GM12872 (cell line): ENCODE measurements at regions not wholly inside any gene's neighbourhood (a gene's known extent, or its start where the extent isn't known, plus 50 kb on each side); places are given as distances from the start of the nearest gene placed in this dataset.

Experiments used
- CTCF ChIP-seq: IDR thresholded peaks from 3 replicates; pipeline ENCODE4 v1.5.1; 2011; ENCODE audit warnings: low read depth, mild to moderate bottlenecking, low read length, moderate library complexity; ENCODE audit not compliant: insufficient read depth

- TF ChIP-seq CTCF, result no peak
These were observed 724.9 kb upstream of the EDIL3 start for GRCh38 chr5:85109616-85110015.

DNA sequence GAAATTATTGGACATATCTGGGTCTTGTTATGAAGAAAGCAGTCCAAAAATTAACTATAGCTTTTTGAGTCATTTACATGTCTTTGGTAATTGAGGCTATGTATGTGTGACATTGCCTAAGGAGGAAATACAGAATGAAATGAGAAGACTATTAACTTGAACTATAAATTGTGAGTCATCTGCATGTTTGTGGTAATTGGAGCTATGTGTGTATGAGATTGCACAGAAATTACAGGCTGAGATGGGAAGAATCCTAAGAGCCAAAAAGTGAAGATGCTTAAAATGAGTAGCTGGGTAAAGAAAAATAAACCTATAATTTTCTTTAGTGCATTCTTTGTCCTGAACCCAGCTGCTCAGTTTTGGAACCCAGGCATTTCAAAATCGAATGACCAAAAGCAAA lies 747.6 kb upstream of the EDIL3 start:
- no peak for TF ChIP-seq CTCF

DNA sequence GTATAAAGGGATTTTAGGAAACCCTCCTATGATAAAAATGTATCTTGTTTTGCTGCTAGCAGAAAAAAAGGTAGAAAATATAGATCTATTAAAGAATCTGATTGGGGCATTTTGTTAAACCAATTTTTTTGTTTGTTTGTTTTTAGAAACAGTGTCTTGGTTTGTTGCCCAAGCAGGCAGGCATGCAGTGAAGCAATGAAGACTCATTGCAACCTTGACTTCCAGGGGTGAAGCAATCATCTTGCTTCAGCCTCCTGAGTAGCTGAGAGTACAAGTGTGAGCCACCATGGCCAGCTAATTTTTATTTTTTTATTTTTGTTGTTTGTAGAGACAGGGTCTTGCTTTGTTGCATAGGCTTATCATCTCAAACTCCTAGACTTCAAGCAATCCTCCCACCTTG lies 755.8 kb upstream of the EDIL3 start:
- TF ChIP-seq CTCF, result no peak

DNA sequence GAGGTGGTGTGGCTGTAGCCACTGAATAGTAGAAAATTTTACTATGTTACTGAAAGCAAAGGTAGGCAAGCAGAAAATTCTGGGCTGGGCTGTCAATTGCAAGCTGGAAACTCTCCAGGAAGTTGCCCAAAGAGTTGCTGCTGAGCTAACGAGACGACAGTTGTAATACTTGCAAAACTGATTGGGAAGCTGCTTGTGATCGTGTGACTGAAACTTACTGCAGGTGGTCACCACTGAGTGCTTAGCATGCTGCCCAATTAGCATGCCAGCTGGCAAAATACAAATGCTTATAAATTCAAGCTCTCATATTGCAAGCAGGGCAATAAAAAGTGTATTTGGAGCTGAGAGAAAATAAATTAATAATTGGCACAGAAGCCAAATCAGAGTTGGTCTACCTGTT lies 758.5 kb upstream of the EDIL3 start:
- TF ChIP-seq CTCF, result no peak

DNA sequence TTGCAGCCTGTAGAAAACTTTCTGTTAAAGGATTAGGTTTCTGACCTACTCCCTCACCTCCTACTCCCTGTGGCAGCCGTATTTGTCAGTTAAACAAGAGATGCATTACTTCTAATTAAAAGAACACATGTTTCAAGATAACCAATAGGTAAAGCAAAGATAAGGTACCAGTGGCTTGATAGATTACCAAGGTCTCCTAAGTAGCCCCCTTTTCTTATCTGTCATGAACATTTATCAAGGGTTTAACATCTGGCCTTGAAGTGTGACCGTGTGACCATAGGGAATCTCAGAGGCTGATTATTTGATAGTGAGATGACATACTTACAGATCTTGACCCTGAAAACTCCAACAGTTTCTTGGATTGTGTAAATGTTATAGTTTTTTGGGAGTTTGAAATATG lies 764.0 kb upstream of the EDIL3 start:
- no peak for TF ChIP-seq CTCF

DNA sequence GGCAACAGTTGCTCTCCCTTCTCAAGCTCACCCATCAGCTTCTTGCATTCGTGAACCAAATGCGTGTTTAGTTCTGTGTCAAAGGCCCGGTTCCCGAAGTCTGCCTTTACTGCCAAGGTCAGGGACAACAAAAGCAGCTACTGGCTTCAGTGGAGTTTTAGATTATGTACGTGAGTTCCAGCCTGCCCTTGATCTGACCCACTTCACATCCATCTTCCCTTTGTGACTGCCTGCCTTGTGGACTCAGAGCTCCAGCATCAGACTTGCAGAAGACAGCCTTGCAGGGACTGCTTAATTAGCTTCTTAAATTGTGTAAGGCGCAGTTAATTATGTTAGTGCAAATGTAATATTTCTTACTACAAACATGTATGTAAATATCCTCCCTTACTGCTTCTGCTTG lies 774.7 kb upstream of the EDIL3 start:
- no peak for TF ChIP-seq CTCF

DNA sequence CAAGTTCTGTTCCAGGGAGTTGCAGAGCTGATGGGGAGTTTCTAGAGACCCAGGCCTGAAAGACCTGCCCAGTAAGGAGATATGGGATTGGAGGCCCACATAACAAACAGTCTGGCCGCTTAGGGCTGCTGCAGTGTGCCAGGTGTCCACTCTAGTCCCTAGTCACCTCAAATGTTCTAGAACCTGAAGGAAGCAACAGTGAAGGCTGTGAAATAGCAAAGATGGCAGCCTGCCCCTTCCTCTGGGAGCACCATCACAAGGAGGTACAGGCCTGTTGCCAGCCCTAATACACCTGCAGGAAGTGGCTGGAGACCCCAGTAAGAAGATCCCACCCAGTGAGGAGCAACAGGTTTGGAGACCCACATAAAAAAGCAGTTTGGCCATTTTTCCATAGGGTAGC lies 783.8 kb upstream of the EDIL3 start:
- TF ChIP-seq CTCF, result no peak

GRCh38 chr5:85170183-85170582 lies 785.5 kb upstream of the EDIL3 start:
- TF ChIP-seq CTCF, result no peak
